HG03571 (cell line): ENCODE measurements at regions not wholly inside any gene's neighbourhood (a gene's known extent, or its start where the extent isn't known, plus 50 kb on each side); places are given as distances from the start of the nearest gene placed in this dataset.
"Not testable (repeated sequence)": the region's sequence is repeated elsewhere in the genome, so short reads cannot be mapped to it uniquely, and the experiment has no call there.

Experiments used
- ATAC-seq: cut with Tn5 transposase; IDR thresholded peaks from one replicate; pipeline ENCODE4 v1.9.1; 2021; ENCODE audit not compliant: unreplicated experiment

- ATAC-seq = peak; percentile 89
These were observed 72.8 kb upstream of the ATF7IP2 start for GRCh38 chr16:10312784-10313724.

DNA sequence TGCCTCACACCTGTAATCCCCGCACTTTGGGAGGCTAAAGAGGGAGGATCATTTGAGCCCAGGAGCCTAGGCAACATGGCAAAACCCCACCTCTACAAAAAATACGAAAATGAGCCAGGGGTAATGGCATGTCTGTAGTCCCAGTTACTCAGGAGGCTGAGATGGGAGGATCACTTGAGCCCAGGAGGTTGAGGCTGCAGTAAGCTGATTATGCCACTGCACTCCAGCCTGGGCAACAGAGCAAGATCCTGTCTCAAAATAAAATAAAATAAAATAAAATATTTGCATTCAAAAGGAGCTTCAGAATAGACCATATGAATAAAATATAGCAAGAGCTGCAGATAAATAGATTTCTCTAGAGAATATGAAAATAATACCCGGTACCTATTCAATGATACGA, 71.5 kb upstream of the ATF7IP2 start:
- ATAC-seq = no peak

GRCh38 chr16:10314811-10315210, 71.0 kb upstream of the ATF7IP2 start:
- ATAC-seq = no peak

- no peak for ATAC-seq
These were observed 68.3 kb upstream of the ATF7IP2 start for GRCh38 chr16:10317425-10318001.

DNA sequence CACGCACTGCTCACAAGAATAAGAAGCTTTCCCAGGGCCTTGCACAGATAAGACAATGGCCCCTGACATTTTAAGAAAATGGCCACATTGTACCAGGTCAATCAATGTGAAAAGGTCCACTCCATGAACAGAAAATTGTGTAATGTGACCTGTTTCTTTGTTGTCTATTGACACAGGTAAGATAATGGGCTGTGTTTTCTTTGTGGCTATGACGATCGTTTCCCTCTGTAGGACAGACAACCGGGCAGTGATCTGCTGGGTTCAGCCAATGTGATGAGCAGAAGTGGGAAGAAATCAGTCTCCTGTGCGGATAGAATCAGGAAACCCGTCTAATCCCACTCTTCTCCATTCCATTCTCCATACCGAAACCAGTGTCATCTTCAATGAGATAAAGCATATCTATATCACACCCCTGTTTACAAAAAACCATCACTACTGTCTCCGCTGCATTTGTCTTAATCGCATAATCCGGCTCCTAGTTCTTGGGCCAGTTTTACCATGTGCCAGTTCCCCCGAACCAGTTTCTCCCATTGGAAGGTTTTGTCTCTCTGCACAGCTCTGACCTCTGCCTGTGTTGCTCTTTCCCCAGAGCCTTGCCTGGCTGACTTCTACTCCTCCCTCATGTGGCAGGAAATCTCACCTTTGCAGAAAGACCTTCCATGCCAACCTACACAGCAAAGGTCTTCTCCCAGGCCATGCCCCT, 66.9 kb upstream of the ATF7IP2 start:
- ATAC-seq = no peak

DNA sequence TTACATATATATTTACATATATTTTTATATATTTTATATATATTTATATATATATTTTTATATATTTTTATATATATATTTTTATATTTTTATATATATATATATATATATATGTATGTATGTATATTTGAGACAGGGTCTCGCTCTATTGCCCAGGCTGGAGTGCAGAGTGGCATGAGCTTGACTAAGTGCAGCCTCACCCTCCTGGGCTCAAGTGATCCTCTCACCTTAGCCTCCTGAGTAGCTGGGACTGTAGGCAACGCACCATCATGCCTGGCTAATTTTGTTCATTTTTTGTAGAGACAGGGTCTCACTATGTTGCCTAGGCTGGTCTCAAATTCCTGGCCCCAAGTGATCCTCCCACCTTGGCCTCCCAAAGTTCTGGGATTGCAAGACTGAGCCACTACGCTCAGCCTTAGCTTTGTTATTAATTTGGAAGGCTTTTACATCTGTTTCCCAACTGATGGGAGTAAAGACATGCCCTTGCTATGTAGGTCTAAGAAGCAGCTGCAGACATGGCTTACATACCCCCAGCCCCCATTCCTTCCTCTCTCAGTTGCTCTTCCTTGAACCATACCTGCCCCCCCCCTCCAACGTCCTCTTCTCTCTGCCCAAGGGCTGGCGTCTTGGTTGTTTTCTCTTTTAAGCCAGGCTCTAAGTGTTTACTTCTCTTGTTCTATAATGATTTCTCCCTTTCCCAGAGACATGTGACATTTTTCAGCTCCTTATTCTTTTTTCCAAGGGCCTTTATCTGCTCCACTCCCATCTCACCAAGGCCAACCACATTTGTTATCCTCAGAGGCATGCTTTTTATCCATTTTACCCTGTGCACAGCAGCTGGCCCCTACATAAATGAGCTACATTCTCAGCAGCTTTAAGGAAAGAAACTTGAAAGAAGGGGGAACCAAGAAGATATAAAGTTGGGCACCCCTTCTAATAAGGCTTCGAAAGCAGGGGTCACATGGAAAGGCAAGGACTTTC, 64.2 kb upstream of the ATF7IP2 start:
- ATAC-seq = no peak

DNA sequence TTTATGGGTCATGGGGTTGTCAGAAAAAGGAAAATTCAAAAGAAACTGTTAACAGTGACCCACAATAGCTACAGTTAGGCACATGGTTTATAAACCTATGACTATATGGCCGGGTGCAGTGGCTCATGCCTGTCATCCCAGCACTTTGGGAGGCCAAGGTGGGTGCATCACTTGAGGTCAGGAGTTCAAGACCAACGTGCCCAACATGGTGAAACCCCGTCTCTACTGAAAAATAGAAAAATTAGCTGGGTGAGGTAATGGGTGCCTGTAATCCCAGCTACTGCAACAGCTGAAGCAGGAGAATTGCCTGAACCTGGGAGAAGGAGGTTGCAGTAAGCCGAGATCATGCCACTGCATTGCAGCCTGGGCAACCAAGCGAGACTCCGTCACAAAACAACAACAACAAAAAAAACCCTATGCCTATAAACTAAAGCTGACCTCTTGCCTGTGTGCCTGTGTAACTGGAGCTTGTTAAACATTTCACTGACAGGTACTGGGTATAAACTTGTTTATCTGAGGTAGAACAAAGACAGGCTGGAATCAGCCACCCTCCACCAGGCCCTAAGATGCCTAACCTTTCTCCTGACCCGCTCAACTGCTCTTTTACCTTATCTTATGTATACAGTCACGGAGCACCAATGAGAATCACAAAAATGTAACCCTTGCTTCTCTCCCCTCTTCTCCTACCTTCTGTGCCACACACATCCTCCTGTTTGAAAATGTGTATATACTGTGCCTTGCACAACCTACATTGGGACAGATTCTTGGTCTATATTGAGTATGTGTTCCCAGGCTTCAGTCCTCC, 62.9 kb upstream of the ATF7IP2 start:
- ATAC-seq = no peak

GRCh38 chr16:10323528-10323869, 62.4 kb upstream of the ATF7IP2 start:
- ATAC-seq = no peak

GRCh38 chr16:10324210-10324609, 61.7 kb upstream of the ATF7IP2 start:
- no peak for ATAC-seq

DNA sequence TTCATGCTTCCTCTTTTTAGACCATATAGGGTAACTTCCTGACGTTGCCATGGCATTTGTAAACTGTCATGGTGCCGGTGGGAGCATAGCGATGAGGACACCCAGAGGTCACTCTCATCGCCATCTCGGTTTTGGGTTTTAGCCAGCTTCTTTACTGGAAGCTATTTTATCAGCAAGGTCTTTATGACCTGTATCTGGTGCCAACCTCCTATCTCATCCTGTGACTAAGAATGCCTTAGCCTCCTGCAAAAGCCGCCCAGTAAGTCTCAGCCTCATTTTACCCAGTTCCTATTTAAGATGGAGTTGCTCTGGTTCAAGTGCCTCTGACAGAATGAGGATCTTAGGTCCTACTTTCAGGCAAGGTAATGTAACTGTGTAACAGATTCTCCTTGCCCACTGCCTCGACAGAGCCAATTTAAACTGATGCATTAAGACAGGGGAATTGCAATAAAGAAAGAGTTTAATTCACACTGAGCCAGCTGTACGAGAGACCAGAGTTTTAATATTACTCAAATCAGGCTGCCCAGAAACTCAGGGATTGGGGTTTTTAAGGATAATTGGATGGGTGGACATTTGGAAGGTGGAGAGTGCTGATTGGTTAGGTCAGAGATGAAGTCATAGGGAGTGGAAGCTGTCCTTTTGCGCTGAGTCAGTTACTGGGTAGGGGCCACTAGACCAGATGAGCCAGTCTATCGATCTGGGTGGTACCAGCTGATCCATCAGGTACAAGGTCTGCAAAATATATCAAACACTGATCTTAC, 59.9 kb upstream of the ATF7IP2 start:
- no peak for ATAC-seq

DNA sequence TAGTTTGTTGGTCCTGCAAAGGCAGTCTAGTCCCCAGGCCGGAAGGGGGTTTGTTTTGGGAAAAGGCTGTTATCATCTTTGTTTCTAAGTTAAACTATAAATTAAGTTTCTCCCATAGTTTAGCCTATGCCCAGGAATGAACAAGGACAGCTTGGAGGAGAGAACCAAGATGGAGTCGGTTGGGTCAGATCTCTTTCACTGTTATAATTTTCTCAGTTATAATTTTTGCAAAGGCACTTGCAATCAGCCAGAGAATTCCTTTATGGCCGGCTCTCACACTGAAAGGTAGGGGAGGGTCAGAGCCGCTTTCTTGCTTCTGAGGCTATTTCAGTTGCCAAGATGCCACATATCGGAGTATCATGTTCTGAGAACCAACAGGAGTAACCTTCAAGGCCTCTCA, 59.2 kb upstream of the ATF7IP2 start:
- no peak for ATAC-seq

DNA sequence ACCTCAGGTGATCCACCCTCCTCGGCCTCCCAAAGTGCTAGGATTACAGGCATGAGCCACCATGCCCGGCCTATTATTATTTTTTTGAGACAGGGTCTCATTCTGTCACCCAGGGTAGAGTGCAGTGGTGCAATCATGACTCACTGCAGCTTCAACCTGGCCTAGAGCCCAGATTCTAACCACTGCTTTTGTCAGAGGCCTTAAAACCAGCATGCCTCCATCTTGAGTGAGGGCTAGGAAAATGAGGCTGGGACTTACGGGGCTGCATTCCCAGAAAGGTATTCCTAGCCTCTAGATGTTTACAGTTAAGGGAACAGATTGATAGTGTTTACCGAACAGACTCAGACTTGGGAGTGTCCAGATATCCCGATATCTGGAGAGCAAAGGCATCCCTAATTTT, 57.6 kb upstream of the ATF7IP2 start:
- not testable (repeated sequence) for ATAC-seq

DNA sequence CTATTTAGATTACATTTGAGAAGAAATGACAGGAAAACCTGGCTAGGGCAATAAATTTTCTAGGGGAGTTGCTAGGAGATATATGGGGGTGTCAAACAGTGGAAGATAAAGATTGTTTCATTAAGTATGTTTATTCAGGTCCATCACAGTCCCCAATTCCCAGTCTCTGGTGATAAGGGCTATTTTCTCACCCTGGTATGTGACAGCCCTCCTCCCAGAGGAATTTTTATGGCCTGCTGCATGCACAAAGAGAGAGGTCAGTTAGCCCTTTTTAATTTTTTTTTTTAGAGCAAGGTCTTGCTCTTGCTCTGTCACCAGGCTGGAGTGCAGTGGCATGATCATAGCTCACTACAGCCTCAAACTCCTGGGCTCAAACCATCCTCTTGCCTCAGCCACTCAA, 53.6 kb upstream of the ATF7IP2 start:
- no peak for ATAC-seq

DNA sequence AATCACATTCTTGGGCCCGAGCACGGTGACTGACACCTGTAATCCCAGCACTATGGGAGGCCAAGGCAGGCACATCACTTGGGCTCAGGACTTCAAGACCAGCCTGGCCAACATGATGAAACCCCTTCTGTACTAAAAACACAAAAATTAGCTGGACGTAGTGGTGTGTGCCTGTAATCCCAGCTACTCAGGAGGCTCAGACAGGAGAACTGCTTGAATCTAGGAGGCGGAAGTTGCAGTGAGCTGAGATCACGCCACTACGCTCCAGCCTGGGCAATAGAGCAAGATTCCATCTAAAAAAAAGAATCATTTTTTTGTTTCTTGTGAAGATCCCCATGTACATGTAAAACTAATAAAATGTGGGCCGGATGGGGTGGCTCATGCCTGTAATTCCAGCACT, 53.1 kb upstream of the ATF7IP2 start:
- no peak for ATAC-seq

DNA sequence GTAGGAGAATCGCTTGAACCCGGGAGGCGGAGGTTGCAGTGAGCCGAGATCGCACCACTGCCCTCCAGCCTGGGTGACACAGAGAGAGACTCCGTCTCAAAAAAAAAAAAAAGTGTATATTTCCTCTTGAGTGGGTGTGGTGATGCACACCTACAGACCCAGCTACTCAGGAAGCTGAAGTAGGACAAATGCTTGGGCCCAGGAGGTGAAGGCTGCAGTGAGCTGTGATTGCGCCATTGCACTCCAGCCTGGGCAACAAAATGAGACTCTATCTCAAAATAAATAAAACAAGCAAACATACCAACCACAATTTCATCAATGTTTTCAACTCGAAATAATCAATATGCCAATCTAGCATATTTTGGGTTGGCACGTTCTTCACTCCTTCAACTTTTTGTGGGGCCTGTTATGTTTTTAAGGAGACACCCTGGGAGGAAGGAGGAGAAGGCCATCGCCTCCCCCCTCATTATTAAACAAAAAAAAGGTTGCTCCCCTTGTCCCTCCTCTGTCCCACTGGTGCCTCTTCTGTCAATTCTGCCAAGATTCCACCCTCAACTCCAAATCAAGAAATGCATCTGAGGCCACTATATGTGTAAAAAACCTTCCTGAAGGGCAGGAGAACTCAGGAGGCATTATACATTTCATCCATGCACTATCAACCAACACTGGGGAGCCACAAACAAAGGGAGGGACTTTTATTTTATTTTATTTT, 52.4 kb upstream of the ATF7IP2 start:
- ATAC-seq = no peak

GRCh38 chr16:10335681-10336080, 50.2 kb upstream of the ATF7IP2 start:
- ATAC-seq = no peak
